ENCODE measurements at regions not wholly inside any gene's neighbourhood (a gene's known extent, or its start where the extent isn't known, plus 50 kb on each side); places are given as distances from the start of the nearest gene placed in this dataset.

DNA sequence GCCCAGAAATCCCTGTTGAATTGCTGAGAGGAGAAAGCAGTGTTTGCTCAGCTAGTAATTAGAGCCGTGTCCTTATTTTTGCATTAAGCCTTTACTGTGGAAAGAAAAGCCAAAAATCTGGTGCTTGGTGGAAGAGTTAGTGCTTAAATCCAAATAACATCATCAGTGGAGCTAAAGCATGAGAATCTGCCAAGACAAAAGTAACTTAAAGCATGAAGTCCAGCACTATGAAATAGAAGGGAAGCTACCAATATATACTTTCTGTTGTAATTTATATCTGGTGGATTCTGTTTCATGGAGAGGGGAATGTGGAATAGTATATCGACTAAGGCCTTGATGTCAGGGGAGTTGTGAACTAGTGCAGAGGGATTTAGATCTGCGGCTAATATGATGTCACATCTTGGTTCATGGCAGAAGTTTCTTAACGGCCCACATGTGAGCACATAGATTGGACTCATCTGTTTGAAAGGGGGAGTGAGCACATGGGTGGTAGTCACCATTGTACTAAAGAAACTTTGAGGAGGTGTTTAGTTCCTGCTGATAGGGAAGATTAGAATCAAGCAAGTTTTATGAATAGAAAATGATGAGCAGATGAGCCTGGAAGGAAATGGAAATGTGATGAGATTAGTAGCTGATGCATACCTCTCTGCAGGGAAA lies 224.4 kb upstream of the MTNR1B start:
- Mint-ChIP-seq H3K36me3 (ENCODE audit: insufficient read depth) (no peaks in the 10 kb centered on the region), H3K4me3 (no peak overlapping the region), H3K4me1 (ENCODE audit: low read depth) (no peaks in the 10 kb centered on the region), H3K9me3 (no peaks in the 10 kb centered on the region), H3K27me3 (ENCODE audit: low read depth) (no peaks in the 10 kb centered on the region)
- DNase-seq, result no peak
- ATAC-seq, result no peak

GRCh38 chr11:92750794-92751193 lies 218.7 kb upstream of the MTNR1B start:
- Mint-ChIP-seq H3K9me3 (peaks cover 3% of the 10 kb centered on the region), H3K4me3 (no peak overlapping the region)

GRCh38 chr11:92751594-92751993 lies 217.9 kb upstream of the MTNR1B start:
- Mint-ChIP-seq H3K9me3 (peaks cover 3% of the 10 kb centered on the region), H3K36me3 (ENCODE audit: insufficient read depth) (no peaks in the 10 kb centered on the region), H3K4me3 (no peak overlapping the region), H3K4me1 (ENCODE audit: low read depth) (no peaks in the 10 kb centered on the region), H3K27me3 (ENCODE audit: low read depth) (no peaks in the 10 kb centered on the region)
- DNase-seq (no peak), ATAC-seq (no peak)

More at GRCh38 chr11:92750794-92751193, 218.7 kb upstream of the MTNR1B start:
- Mint-ChIP-seq H3K4me1 (ENCODE audit: low read depth) (no peaks in the 10 kb centered on the region), H3K27me3 (ENCODE audit: low read depth) (no peaks in the 10 kb centered on the region), H3K36me3 (ENCODE audit: insufficient read depth) (no peaks in the 10 kb centered on the region)
- ATAC-seq (no peak), DNase-seq (no peak)

- Mint-ChIP-seq H3K27me3 (ENCODE audit: low read depth) (no peaks in the 10 kb centered on the region), H3K36me3 (ENCODE audit: insufficient read depth) (no peaks in the 10 kb centered on the region), H3K4me3 (no peak overlapping the region), H3K9me3 (peaks cover 3% of the 10 kb centered on the region), H3K4me1 (ENCODE audit: low read depth) (no peaks in the 10 kb centered on the region)
- DNase-seq, result no peak
- ATAC-seq, result no peak
Observed at GRCh38 chr11:92752122-92752521, 217.3 kb upstream of the MTNR1B start.

DNA sequence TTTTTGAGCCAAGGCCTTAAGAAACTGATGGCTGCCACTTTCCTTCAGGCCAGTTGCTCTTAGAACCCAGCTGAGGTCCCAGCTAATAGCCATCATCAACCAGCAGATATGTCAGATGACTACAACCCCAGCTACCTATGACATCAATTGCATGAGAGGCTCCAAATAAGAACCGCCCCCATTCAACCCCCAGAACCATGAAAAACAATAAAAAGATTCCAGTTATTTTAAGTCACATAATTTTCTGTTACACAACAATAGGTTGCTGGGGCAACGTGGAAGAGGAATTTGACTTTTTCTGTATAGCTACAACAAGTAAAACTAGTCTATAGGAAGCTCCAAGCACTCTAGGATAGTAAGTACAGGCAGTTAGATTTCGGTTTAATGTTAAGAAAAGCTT lies 216.3 kb upstream of the MTNR1B start:
- no peaks in the 10 kb centered on the region for H3K36me3 Mint-ChIP-seq (ENCODE audit: insufficient read depth)

DNA sequence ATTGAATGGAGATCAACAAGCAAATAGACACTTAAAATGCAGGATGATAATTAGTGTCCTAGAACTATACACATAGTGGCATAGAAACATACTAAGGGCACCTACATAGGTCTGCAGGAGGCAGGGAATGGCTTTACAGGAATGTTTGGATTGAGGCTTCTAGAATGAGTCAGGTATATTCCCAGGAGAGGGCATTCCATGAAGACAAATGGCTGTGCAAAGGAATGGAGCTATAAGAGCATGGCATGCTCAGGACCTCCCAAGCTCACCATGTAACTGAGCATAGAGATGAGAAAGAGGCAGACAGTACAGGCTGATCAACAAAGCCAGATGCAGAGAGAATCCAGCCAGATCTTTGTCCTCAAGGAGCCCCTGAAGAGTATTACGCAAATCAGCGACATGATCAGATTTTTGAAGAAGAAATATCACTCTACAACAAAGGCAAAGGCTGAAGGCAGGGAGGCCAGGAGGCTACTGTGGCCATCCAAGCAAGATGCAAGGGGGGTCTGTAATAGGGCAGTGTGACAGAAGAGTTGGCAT lies 211.1 kb upstream of the MTNR1B start:
- H3K4me3 Mint-ChIP-seq, result no peak overlapping the region
- no peak for ATAC-seq
- no peak for DNase-seq
- H3K27me3 Mint-ChIP-seq (ENCODE audit: low read depth), result no peaks in the 10 kb centered on the region
- H3K9me3 Mint-ChIP-seq, result peaks cover 3% of the 10 kb centered on the region
- no peaks in the 10 kb centered on the region for H3K4me1 Mint-ChIP-seq (ENCODE audit: low read depth)
- no peaks in the 10 kb centered on the region for H3K36me3 Mint-ChIP-seq (ENCODE audit: insufficient read depth)

More for the DNA sequence above, 216.3 kb upstream of the MTNR1B start:
- H3K4me3 Mint-ChIP-seq, result no peak overlapping the region
- H3K27me3 Mint-ChIP-seq (ENCODE audit: low read depth), result no peaks in the 10 kb centered on the region
- no peak for ATAC-seq
- peaks cover 3% of the 10 kb centered on the region for H3K9me3 Mint-ChIP-seq
- no peaks in the 10 kb centered on the region for H3K4me1 Mint-ChIP-seq (ENCODE audit: low read depth)
- no peak for DNase-seq

- ATAC-seq, result no peak
- peaks cover under 1% of the 10 kb centered on the region for H3K27me3 Mint-ChIP-seq (ENCODE audit: low read depth)
- no peaks in the 10 kb centered on the region for H3K36me3 Mint-ChIP-seq (ENCODE audit: insufficient read depth)
- no peak overlapping the region for H3K4me3 Mint-ChIP-seq
- H3K9me3 Mint-ChIP-seq, result peaks cover 3% of the 10 kb centered on the region
- no peak for DNase-seq
- no peaks in the 10 kb centered on the region for H3K4me1 Mint-ChIP-seq (ENCODE audit: low read depth)
Observed at GRCh38 chr11:92759571-92760214, 209.8 kb upstream of the MTNR1B start.

- Mint-ChIP-seq H3K4me3 (no peak overlapping the region), H3K36me3 (ENCODE audit: insufficient read depth) (no peaks in the 10 kb centered on the region), H3K9me3 (no peaks in the 10 kb centered on the region), H3K4me1 (ENCODE audit: low read depth) (no peaks in the 10 kb centered on the region), H3K27me3 (ENCODE audit: low read depth) (peaks cover 3% of the 10 kb centered on the region)
- DNase-seq (no peak), ATAC-seq (no peak)
Observed at GRCh38 chr11:92762121-92762540, 207.3 kb upstream of the MTNR1B start.

GRCh38 chr11:92763336-92763735 lies 206.1 kb upstream of the MTNR1B start:
- Mint-ChIP-seq H3K27me3 (ENCODE audit: low read depth) (peaks cover 11% of the 10 kb centered on the region), H3K4me1 (ENCODE audit: low read depth) (no peaks in the 10 kb centered on the region), H3K36me3 (ENCODE audit: insufficient read depth) (no peaks in the 10 kb centered on the region), H3K9me3 (no peaks in the 10 kb centered on the region), H3K4me3 (no peak overlapping the region)
- ATAC-seq, result no peak
- DNase-seq, result no peak

- Mint-ChIP-seq H3K27me3 (ENCODE audit: low read depth) (peaks cover 11% of the 10 kb centered on the region), H3K36me3 (ENCODE audit: insufficient read depth) (no peaks in the 10 kb centered on the region), H3K9me3 (no peaks in the 10 kb centered on the region), H3K4me3 (no peak overlapping the region), H3K4me1 (ENCODE audit: low read depth) (no peaks in the 10 kb centered on the region)
- ATAC-seq (no peak), DNase-seq (no peak)
Observed at GRCh38 chr11:92764128-92764527, 205.3 kb upstream of the MTNR1B start.

DNA sequence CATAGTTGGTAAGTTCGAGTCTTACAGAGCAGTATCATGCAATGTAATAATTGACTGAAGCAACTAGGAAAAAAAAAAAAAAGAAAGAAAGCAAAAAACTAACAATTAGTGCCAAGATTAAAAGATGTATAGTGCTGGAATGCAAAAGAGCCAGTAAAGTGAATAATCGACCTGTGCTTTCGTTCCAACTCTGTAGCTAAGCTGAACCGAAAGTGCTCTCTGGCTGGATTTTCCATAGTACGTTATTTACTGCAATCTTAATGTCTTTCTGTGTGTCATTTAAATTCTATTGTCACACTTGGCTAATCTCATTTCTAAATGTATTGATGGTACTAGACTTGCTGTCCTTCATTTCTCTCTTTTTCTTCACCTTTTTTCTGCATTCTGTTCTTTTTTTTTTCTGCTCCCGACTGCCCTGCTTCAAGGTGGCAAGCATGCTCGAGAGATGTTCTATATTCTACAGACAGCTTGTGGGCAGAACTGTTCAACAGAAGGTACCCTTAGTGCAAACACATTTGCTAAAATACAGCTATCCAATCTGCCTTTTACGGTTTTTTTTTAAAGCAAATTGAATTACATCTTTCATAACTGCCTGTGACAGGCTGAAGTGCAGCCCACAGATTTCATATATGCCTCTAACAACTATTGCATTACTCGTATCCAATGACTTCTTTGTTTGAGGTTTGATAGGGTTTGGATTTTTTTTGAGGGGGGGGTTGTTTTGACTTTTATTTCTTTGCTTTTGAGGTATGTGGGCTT lies 204.2 kb upstream of the MTNR1B start:
- Mint-ChIP-seq H3K36me3 (ENCODE audit: insufficient read depth) (no peaks in the 10 kb centered on the region), H3K4me3 (no peak overlapping the region), H3K4me1 (ENCODE audit: low read depth) (no peaks in the 10 kb centered on the region), H3K27me3 (ENCODE audit: low read depth) (peaks cover 11% of the 10 kb centered on the region), H3K9me3 (no peaks in the 10 kb centered on the region)
- ATAC-seq (no peak), DNase-seq (no peak)

GRCh38 chr11:92765965-92766371 lies 203.5 kb upstream of the MTNR1B start:
- H3K36me3 Mint-ChIP-seq (ENCODE audit: insufficient read depth), result no peaks in the 10 kb centered on the region
- peaks cover 11% of the 10 kb centered on the region for H3K27me3 Mint-ChIP-seq (ENCODE audit: low read depth)
- ATAC-seq, result no peak
- H3K4me3 Mint-ChIP-seq, result no peak overlapping the region
- H3K9me3 Mint-ChIP-seq, result no peaks in the 10 kb centered on the region
- H3K4me1 Mint-ChIP-seq (ENCODE audit: low read depth), result no peaks in the 10 kb centered on the region
- DNase-seq, result no peak

GRCh38 chr11:92766698-92767097 lies 202.8 kb upstream of the MTNR1B start:
- DNase-seq, result no peak
- Mint-ChIP-seq H3K4me3 (no peak overlapping the region), H3K36me3 (ENCODE audit: insufficient read depth) (no peaks in the 10 kb centered on the region), H3K9me3 (no peaks in the 10 kb centered on the region), H3K27me3 (ENCODE audit: low read depth) (peaks cover 11% of the 10 kb centered on the region), H3K4me1 (ENCODE audit: low read depth) (no peaks in the 10 kb centered on the region)
- no peak for ATAC-seq

DNA sequence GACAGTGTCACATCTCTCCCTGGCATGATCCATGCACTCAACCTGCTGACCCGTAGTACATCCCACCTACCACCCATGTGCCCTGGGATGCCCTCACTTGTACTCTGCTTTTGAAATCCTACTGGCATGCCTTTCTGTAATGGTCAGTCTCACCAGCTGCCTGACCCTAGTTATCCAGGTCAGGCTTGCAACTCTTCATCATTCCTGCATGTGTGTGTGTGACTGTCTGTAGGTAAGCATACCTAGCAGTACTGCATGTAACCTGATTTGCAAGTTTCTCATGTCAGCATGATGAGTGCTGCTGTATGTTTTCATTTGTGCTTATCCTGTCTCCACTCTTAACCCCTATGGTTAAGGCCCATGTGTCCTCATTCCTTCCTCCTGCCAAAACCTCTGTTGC lies 202.0 kb upstream of the MTNR1B start:
- ATAC-seq, result no peak
- Mint-ChIP-seq H3K4me3 (no peak overlapping the region), H3K36me3 (ENCODE audit: insufficient read depth) (no peaks in the 10 kb centered on the region), H3K9me3 (no peaks in the 10 kb centered on the region), H3K27me3 (ENCODE audit: low read depth) (peaks cover 13% of the 10 kb centered on the region), H3K4me1 (ENCODE audit: low read depth) (no peaks in the 10 kb centered on the region)
- DNase-seq, result no peak

Data from activated T-cell treated with anti-CD3 and anti-CD28 coated beads, Interleukin-2, amount 50 U/mL, for 4 hours (primary cell).